Uterus (tissue), 2 donors: ENCODE measurements at regions not wholly inside any gene's neighbourhood (a gene's known extent, or its start where the extent isn't known, plus 50 kb on each side); places are given as distances from the start of the nearest gene placed in this dataset.

Source experiments
- CTCF ChIP-seq, 4 experiments: fragments of 200-600 bp in 2 of 4; fragments of 450-650 bp in 2 of 4; sonication (generic) in 2 of 4; IDR thresholded peaks; one replicate each; pipeline ENCODE4 v1.5.1; 2016 to 2019; ENCODE audit warnings: antibody characterized with exemption in 4 of 4, mild to moderate bottlenecking in 2 of 4, moderate library complexity in 1 of 4
- POLR2A ChIP-seq, 2 donors: fragments of 450-650 bp; IDR thresholded peaks; one replicate each; pipeline ENCODE4 v1.6.1; 2016; ENCODE audit warnings: antibody characterized with exemption in 2 of 2, mild to moderate bottlenecking in 1 of 2, moderate library complexity in 1 of 2

GRCh38 chr10:36117231-36117630 is 475.1 kb upstream of the FZD8 start:
- no peak for TF ChIP-seq POLR2A (IDR thresholded peaks at IDR 0.05)
- no peak for TF ChIP-seq CTCF (IDR thresholded peaks at IDR 0.05)
